ENCODE measurements at regions not wholly inside any gene's neighbourhood (a gene's known extent, or its start where the extent isn't known, plus 50 kb on each side); places are given as distances from the start of the nearest gene placed in this dataset.

DNA sequence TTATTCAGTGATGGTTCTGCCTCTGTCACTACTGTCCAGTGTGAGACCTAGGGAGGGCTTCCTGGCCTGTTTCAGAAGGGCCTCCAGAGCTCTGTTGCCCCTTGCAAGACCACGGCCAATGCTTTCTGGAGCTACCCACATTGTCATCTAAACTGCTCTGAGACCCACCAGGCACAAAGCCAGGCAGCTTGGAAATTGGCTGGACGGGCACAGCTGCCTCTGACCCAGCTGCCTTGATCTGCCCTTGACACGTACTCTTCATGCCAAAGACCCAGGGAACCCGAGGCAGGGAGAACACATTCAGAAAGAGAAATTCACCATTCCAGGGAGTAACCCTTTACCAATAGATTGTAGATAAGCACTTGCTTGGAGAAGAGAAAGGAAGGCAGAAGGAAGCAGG is 183.7 kb upstream of the SIX2 start:
- CTCF ChIA-PET: no interaction called here
- POLR2A ChIA-PET: no interaction called here
- 100% methylated on average over 1 of the region's 4 CpGs for WGBS (ENCODE audit: insufficient coverage)
- Histone ChIP-seq H3K27me3 (replicated peaks in 2 of 5; ENCODE audit: control insufficient read depth in 4 of 5, insufficient read depth in 5 of 5, low read length in 4 of 5) (no peaks in the 10 kb centered on the region), H3K36me3 (ENCODE audit: control insufficient read depth in 4 of 4, insufficient read depth in 4 of 4, low read length in 3 of 4) (no peaks in the 10 kb centered on the region), H3K4me3 (ENCODE audit: control insufficient read depth in 1 of 7, extremely low read depth in 1 of 7, insufficient read depth in 4 of 7, low read depth in 2 of 7, low read length in 6 of 7) (no peak overlapping the region), H3K4me1 (ENCODE audit: control extremely low read depth in 1 of 4, control insufficient read depth in 4 of 4, insufficient read depth in 4 of 4, low read length in 3 of 4) (peaks cover 0 to 12% (median 2%) of the 10 kb centered on the region in 4 experiments), H3K9me3 (ENCODE audit: control extremely low read depth in 1 of 5, control insufficient read depth in 4 of 5, insufficient read depth in 2 of 5, low read depth in 1 of 5, low read length in 4 of 5) (no peaks in the 10 kb centered on the region), H3K27ac (ENCODE audit: insufficient read depth in 1 of 2, low read depth in 1 of 2, low read length in 2 of 2, poor library complexity in 1 of 2, severe bottlenecking in 2 of 2) (no peak overlapping the region)
- no peak for DNase-seq

DNA sequence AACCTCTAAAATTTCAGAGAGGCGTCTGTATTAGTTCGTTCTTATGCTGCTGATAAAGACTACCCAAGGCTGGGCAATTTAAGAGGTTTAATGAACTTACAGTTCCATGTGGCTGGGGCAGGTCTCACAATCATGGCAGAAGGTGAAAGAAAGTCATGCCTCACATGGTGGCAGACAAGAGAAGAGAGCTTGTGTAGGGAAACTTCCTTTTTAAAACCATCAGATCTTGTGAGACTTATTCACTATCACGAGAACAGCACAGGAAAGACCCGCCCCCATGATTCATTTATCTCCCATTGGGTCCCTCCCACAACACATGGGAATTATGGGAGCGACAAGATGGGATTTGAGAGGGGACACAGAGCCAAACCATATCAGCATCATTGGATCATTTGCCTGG is 183.2 kb upstream of the SIX2 start:
- no peaks in the 10 kb centered on the region for H3K27me3 ChIP-seq (replicated peaks in 2 of 5; ENCODE audit: control insufficient read depth in 4 of 5, insufficient read depth in 5 of 5, low read length in 4 of 5)
- H3K36me3 ChIP-seq (ENCODE audit: control insufficient read depth in 4 of 4, insufficient read depth in 4 of 4, low read length in 3 of 4): no peaks in the 10 kb centered on the region
- ChIA-PET CTCF (no interaction called here), POLR2A (no interaction called here)
- DNase-seq: no peak
- peaks cover 0 to 12% (median 2%) of the 10 kb centered on the region in 4 experiments for H3K4me1 ChIP-seq (ENCODE audit: control extremely low read depth in 1 of 4, control insufficient read depth in 4 of 4, insufficient read depth in 4 of 4, low read length in 3 of 4)
- 100% methylated on average over 2 of the region's 5 CpGs for WGBS (ENCODE audit: insufficient coverage)
- no peak overlapping the region for H3K4me3 ChIP-seq (ENCODE audit: control insufficient read depth in 1 of 7, extremely low read depth in 1 of 7, insufficient read depth in 4 of 7, low read depth in 2 of 7, low read length in 6 of 7)
- no peaks in the 10 kb centered on the region for H3K9me3 ChIP-seq (ENCODE audit: control extremely low read depth in 1 of 5, control insufficient read depth in 4 of 5, insufficient read depth in 2 of 5, low read depth in 1 of 5, low read length in 4 of 5)
- H3K27ac ChIP-seq (ENCODE audit: insufficient read depth in 1 of 2, low read depth in 1 of 2, low read length in 2 of 2, poor library complexity in 1 of 2, severe bottlenecking in 2 of 2): no peak overlapping the region

DNA sequence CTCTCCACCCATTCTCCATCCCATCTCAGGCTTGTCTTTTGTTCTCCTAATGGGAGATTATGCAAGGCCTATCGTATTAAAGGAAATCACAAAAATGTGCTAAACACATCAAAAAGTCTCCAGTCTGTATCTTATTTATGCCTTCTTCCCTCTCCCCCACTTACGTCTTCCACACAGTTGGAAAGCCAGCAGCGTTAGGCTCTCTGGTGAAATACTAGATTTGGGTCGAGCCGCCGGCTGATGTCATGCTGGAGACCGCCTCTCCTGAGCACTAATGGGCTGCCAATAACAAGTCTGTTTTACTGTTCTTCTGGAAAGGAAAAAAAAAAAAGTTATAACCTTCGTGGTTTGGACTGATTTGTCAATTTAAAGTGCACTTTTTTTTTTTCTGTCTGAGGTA is 182.7 kb upstream of the SIX2 start:
- ChIA-PET CTCF (interaction anchor here (1.0 kb wide), 1 partner anchor 10 kb away, joined by 4 read pairs; no protein-coding TSS in a partner anchor), POLR2A (no interaction called here)
- H3K9me3 ChIP-seq (ENCODE audit: control extremely low read depth in 1 of 5, control insufficient read depth in 4 of 5, insufficient read depth in 2 of 5, low read depth in 1 of 5, low read length in 4 of 5): no peaks in the 10 kb centered on the region
- WGBS (ENCODE audit: insufficient coverage): 98% methylated on average over 6 of the region's 8 CpGs
- H3K27me3 ChIP-seq (replicated peaks in 2 of 5; ENCODE audit: control insufficient read depth in 4 of 5, insufficient read depth in 5 of 5, low read length in 4 of 5): no peaks in the 10 kb centered on the region
- no peak overlapping the region for H3K27ac ChIP-seq (ENCODE audit: insufficient read depth in 1 of 2, low read depth in 1 of 2, low read length in 2 of 2, poor library complexity in 1 of 2, severe bottlenecking in 2 of 2)
- H3K4me3 ChIP-seq (ENCODE audit: control insufficient read depth in 1 of 7, extremely low read depth in 1 of 7, insufficient read depth in 4 of 7, low read depth in 2 of 7, low read length in 6 of 7): no peak overlapping the region
- no peak for DNase-seq
- peaks cover 0 to 12% (median 2%) of the 10 kb centered on the region in 4 experiments for H3K4me1 ChIP-seq (ENCODE audit: control extremely low read depth in 1 of 4, control insufficient read depth in 4 of 4, insufficient read depth in 4 of 4, low read length in 3 of 4)
- H3K36me3 ChIP-seq (ENCODE audit: control insufficient read depth in 4 of 4, insufficient read depth in 4 of 4, low read length in 3 of 4): no peaks in the 10 kb centered on the region

DNA sequence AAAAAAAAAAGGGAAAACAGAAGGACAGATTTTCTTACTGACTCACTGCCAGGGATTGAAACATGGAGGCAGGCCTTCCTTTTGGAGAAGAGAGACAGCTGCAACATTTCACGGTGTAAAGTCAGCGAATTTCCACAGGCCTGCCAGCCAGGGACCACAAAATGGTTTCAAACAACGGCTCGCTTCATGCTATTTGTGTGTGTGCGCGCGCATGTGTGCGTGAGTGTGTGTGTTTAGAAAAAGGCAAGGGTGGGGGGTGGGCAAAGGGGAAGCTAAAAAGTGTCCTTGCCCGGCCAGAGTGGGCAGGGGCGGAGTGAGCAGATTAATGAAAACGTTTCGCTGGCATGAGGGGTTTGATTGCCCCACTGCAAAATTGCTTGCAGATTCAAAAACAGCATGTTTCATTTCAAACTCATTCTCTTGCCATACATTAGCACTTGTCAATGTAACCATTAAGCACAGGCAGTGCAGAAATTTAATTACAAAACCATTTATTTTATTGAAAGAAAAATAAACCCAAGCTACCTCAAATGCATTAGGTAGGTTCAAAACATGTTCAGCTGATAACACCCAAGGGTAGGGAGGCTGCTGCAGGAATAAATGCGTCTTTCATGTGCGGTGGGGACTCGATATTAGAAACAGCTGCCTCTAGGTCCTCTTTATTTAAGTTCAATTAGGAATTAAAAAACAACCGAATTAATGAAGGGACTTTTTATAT is 182.1 kb upstream of the SIX2 start:
- H3K27ac ChIP-seq (ENCODE audit: insufficient read depth in 1 of 2, low read depth in 1 of 2, low read length in 2 of 2, poor library complexity in 1 of 2, severe bottlenecking in 2 of 2): no peak overlapping the region
- H3K27me3 ChIP-seq (replicated peaks in 2 of 5; ENCODE audit: control insufficient read depth in 4 of 5, insufficient read depth in 5 of 5, low read length in 4 of 5): peaks cover 0 to under 1% (median 0%) of the 10 kb centered on the region in 5 experiments
- no peaks in the 10 kb centered on the region for H3K9me3 ChIP-seq (ENCODE audit: control extremely low read depth in 1 of 5, control insufficient read depth in 4 of 5, insufficient read depth in 2 of 5, low read depth in 1 of 5, low read length in 4 of 5)
- H3K4me1 ChIP-seq (ENCODE audit: control extremely low read depth in 1 of 4, control insufficient read depth in 4 of 4, insufficient read depth in 4 of 4, low read length in 3 of 4): peaks cover 0 to 12% (median 2%) of the 10 kb centered on the region in 4 experiments
- WGBS (ENCODE audit: insufficient coverage): 97% methylated on average over 14 of the region's 16 CpGs
- no peak for DNase-seq
- H3K36me3 ChIP-seq (ENCODE audit: control insufficient read depth in 4 of 4, insufficient read depth in 4 of 4, low read length in 3 of 4): no peaks in the 10 kb centered on the region
- POLR2A ChIA-PET: no interaction called here
- H3K4me3 ChIP-seq (ENCODE audit: control insufficient read depth in 1 of 7, extremely low read depth in 1 of 7, insufficient read depth in 4 of 7, low read depth in 2 of 7, low read length in 6 of 7): no peak overlapping the region
- CTCF ChIA-PET: interaction anchor here (1.0 kb wide), 1 partner anchor 10 kb away, joined by 4 read pairs; no protein-coding TSS in a partner anchor

DNA sequence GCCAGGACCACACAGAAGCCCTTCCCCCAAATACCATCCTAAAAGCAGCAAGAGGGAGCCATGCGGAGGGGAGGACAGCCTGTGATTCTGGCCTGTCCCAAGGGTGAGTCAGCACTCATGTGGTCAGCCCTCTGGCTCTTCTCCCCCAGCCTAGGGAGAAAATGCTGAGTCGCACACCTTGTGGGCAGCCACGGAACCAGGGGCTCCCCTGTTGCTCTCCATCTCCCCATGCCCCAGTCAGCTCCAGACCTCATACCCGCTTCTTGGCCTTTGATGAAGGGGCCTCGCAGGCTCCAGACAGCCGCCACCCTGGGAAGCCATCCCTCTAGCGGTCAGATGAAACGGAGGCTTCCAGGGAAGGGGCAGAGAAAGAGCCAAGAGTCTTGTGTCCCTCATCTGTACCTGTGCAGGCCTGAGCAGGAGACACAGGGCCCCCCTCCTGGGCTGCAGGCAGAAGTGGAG is 181.3 kb upstream of the SIX2 start:
- POLR2A ChIA-PET: no interaction called here
- whole genome bisulfite sequencing (ENCODE audit: insufficient coverage): 87% methylated on average over 8 of the region's 8 CpGs
- Histone ChIP-seq H3K36me3 (ENCODE audit: control insufficient read depth in 4 of 4, insufficient read depth in 4 of 4, low read length in 3 of 4) (no peaks in the 10 kb centered on the region), H3K4me1 (ENCODE audit: control extremely low read depth in 1 of 4, control insufficient read depth in 4 of 4, insufficient read depth in 4 of 4, low read length in 3 of 4) (peaks cover 0 to 12% (median 2%) of the 10 kb centered on the region in 4 experiments), H3K4me3 (ENCODE audit: control insufficient read depth in 1 of 7, extremely low read depth in 1 of 7, insufficient read depth in 4 of 7, low read depth in 2 of 7, low read length in 6 of 7) (no peak overlapping the region), H3K9me3 (ENCODE audit: control extremely low read depth in 1 of 5, control insufficient read depth in 4 of 5, insufficient read depth in 2 of 5, low read depth in 1 of 5, low read length in 4 of 5) (no peaks in the 10 kb centered on the region), H3K27me3 (replicated peaks in 2 of 5; ENCODE audit: control insufficient read depth in 4 of 5, insufficient read depth in 5 of 5, low read length in 4 of 5) (peaks cover 0 to 2% (median 0%) of the 10 kb centered on the region in 5 experiments), H3K27ac (ENCODE audit: insufficient read depth in 1 of 2, low read depth in 1 of 2, low read length in 2 of 2, poor library complexity in 1 of 2, severe bottlenecking in 2 of 2) (no peak overlapping the region)
- CTCF ChIA-PET: no interaction called here
- peak in 1 of 3 donors; percentile 23 for DNase-seq

DNA sequence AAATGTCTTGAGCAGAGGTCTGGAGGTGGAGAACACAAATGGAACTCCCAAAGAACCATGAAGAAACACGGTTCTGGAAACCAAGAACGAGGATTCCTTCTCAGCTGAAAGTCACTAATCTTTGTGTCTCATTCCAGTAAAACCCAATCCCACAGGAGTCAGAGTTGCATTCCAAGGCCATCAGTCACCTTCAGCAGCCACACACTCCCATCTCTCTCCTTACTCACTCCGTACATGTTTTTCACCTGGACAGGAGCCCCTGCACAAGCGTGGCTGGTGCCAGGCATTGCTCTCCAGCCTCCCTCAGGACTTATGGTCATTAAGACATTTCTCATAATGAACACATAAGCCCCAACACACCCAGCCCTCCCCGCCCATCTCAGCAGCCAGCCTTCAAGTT is 175.4 kb upstream of the SIX2 start:
- ChIA-PET POLR2A (no interaction called here), CTCF (no interaction called here)
- Histone ChIP-seq H3K4me1 (ENCODE audit: control extremely low read depth in 1 of 4, control insufficient read depth in 4 of 4, insufficient read depth in 4 of 4, low read length in 3 of 4) (peaks cover 0 to 3% (median 0%) of the 10 kb centered on the region in 4 experiments), H3K36me3 (ENCODE audit: control insufficient read depth in 4 of 4, insufficient read depth in 4 of 4, low read length in 3 of 4) (no peaks in the 10 kb centered on the region), H3K27me3 (replicated peaks in 2 of 5; ENCODE audit: control insufficient read depth in 4 of 5, insufficient read depth in 5 of 5, low read length in 4 of 5) (peaks cover 0 to 4% (median 2%) of the 10 kb centered on the region in 5 experiments), H3K4me3 (ENCODE audit: control insufficient read depth in 1 of 7, extremely low read depth in 1 of 7, insufficient read depth in 4 of 7, low read depth in 2 of 7, low read length in 6 of 7) (no peak overlapping the region), H3K27ac (ENCODE audit: insufficient read depth in 1 of 2, low read depth in 1 of 2, low read length in 2 of 2, poor library complexity in 1 of 2, severe bottlenecking in 2 of 2) (no peak overlapping the region), H3K9me3 (ENCODE audit: control extremely low read depth in 1 of 5, control insufficient read depth in 4 of 5, insufficient read depth in 2 of 5, low read depth in 1 of 5, low read length in 4 of 5) (peaks cover 0 to 3% (median 0%) of the 10 kb centered on the region in 5 experiments)
- DNase-seq: no peak
- 100% methylated on average over 5 of the region's 5 CpGs for WGBS (ENCODE audit: insufficient coverage)

DNA sequence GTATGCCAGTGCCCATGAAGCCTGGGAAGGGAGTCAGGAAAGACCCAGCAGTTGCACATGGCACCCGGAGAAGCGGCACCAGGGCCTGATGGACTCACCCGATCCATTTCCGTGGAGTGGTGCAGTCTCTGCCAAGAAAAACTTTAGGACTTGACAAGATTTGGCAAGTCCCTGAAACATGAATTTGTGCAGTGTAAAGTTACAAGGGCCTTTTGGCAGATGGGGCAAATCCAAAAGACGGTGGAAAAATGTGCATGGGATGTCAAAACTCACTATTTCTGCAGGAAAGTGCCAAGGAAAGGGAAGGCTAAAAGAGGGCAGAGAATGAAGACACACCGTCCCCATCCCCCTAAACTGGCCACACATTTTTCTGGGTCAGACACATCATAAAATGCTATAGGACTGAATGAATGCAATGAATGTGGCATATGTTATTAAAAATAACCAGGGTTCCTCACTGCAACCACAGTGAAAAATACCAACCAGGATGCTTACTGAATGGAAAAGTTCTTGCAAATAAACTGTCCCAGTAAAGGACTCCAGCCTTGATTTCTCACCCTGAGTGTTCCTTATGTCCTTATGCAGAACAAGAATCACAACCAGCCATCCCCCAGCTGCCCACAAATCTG is 173.5 kb upstream of the SIX2 start:
- no peak overlapping the region for H3K27ac ChIP-seq (ENCODE audit: insufficient read depth in 1 of 2, low read depth in 1 of 2, low read length in 2 of 2, poor library complexity in 1 of 2, severe bottlenecking in 2 of 2)
- 97% methylated on average over 6 of the region's 6 CpGs for WGBS (ENCODE audit: insufficient coverage)
- H3K4me1 ChIP-seq (ENCODE audit: control extremely low read depth in 1 of 4, control insufficient read depth in 4 of 4, insufficient read depth in 4 of 4, low read length in 3 of 4): peaks cover 0 to 8% (median 7%) of the 10 kb centered on the region in 4 experiments
- no peaks in the 10 kb centered on the region for H3K36me3 ChIP-seq (ENCODE audit: control insufficient read depth in 4 of 4, insufficient read depth in 4 of 4, low read length in 3 of 4)
- peaks cover 0 to 3% (median 0%) of the 10 kb centered on the region in 5 experiments for H3K9me3 ChIP-seq (ENCODE audit: control extremely low read depth in 1 of 5, control insufficient read depth in 4 of 5, insufficient read depth in 2 of 5, low read depth in 1 of 5, low read length in 4 of 5)
- ChIA-PET POLR2A (no interaction called here), CTCF (interaction anchor here (0.8 kb wide), 1 partner anchor 17 kb away, joined by 3 read pairs; no protein-coding TSS in a partner anchor)
- H3K27me3 ChIP-seq (replicated peaks in 2 of 5; ENCODE audit: control insufficient read depth in 4 of 5, insufficient read depth in 5 of 5, low read length in 4 of 5): peaks cover 0 to 4% (median 2%) of the 10 kb centered on the region in 5 experiments
- no peak overlapping the region for H3K4me3 ChIP-seq (ENCODE audit: control insufficient read depth in 1 of 7, extremely low read depth in 1 of 7, insufficient read depth in 4 of 7, low read depth in 2 of 7, low read length in 6 of 7)
- no peak for DNase-seq
